GM12865 (cell line): ENCODE measurements at regions not wholly inside any gene's neighbourhood (a gene's known extent, or its start where the extent isn't known, plus 50 kb on each side); places are given as distances from the start of the nearest gene placed in this dataset.

Source experiments
- DNase-seq: peaks from one replicate; pipeline ENCODE4 v3.0.0; 2010; ENCODE audit warnings: low read depth
- H3K4me3 ChIP-seq: 2 replicates; pipeline ENCODE4 v1.5.1; 2011; ENCODE audit warnings: mild to moderate bottlenecking, low read depth, low read length, control low read depth
- CTCF ChIP-seq: IDR thresholded peaks from 2 replicates; pipeline ENCODE4 v1.5.1; 2011; ENCODE audit warnings: low read length, control low read depth, low read depth, inconsistent platforms; ENCODE audit not compliant: insufficient read depth; ENCODE audit errors: missing control alignments

GRCh38 chr7:84669177-84669732, 474.7 kb upstream of the SEMA3A start:
- DNase-seq, result no peak
- TF ChIP-seq CTCF, result no peak

GRCh38 chr7:84668116-84668515, 473.5 kb upstream of the SEMA3A start:
- no peak overlapping the region for H3K4me3 ChIP-seq
- no peak for DNase-seq
- TF ChIP-seq CTCF, result no peak

More at GRCh38 chr7:84669177-84669732, 474.7 kb upstream of the SEMA3A start:
- H3K4me3 ChIP-seq, result no peak overlapping the region

GRCh38 chr7:84666651-84667050, 472.1 kb upstream of the SEMA3A start:
- H3K4me3 ChIP-seq, result no peak overlapping the region
- no peak for TF ChIP-seq CTCF
- no peak for DNase-seq

GRCh38 chr7:84665339-84665738, 470.8 kb upstream of the SEMA3A start:
- no peak for DNase-seq
- TF ChIP-seq CTCF, result no peak

DNA sequence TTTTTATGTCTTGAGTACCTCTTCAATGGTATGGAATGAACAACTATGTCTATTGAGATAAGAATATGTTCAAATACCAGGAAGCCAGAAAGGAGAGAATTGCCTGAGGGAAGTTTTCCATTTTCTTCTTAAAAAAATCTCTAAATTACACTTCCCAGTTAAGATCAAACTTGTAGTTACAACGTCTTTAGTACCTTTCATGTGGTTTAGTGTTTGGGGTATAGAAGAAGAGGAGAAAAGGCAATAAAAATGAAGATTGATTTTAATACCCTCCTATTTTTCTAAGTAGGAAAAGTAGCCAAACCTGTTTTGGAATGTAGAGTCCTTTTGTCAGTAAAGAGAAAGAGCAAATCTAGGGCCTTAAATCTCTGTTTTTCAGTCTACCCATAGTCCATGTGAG, 470.0 kb upstream of the SEMA3A start:
- no peak overlapping the region for H3K4me3 ChIP-seq
- no peak for TF ChIP-seq CTCF
- no peak for DNase-seq

More at GRCh38 chr7:84665339-84665738, 470.8 kb upstream of the SEMA3A start:
- no peak overlapping the region for H3K4me3 ChIP-seq

DNA sequence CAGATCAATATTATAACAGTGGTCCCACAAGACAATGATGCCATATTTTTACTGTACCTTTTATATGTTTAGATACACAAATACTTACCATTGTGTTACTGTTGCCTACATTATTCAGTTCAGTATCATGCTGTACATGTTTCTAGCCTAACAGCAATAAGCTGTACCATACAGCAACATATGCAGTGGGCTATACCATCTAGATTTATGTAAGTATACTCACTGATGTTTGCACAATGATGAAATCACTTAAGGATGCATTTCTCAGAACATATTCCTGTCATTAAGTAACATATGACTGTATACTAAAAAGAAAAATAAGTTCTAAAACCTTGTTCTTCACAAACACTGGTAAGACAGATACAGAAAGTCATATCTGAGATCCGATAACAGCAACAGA, 468.6 kb upstream of the SEMA3A start:
- H3K4me3 ChIP-seq, result peak overlapping the region; percentile 13; the same call in 1 of the 2 replicates
- DNase-seq, result no peak
- no peak for TF ChIP-seq CTCF

DNA sequence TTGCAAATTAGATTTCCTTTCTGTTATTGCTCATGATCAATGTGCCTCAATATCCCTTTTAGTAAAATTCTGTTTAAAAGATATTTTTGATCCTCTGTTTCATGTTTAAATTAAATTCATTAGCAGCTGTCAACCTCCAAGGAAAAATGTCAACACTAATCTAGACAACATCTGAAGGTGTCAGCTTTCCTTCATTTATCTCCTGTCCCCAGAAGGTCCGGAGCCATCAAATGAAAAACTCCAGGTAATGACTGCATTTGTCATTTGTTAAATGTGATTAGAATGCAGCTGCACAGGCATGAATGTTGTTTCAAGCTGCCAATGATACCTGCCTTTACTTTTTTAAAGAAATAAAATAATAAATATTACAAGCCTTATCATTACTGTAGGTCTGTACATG, 463.7 kb upstream of the SEMA3A start:
- no peak for TF ChIP-seq CTCF
- DNase-seq, result no peak
- H3K4me3 ChIP-seq, result no peak overlapping the region
